Epithelial cell of proximal tubule (primary cell): ENCODE measurements at regions not wholly inside any gene's neighbourhood (a gene's known extent, or its start where the extent isn't known, plus 50 kb on each side); places are given as distances from the start of the nearest gene placed in this dataset.

ENCODE experiments used
- DNase-seq: peaks from one replicate; pipeline ENCODE4 v3.0.0-alpha.2; 2011; ENCODE audit warnings: low read depth
- H3K4me3 ChIP-seq: 2 replicates; pipeline ENCODE4 v1.5.1; 2011; ENCODE audit warnings: low read depth, mild to moderate bottlenecking, low read length
- CTCF ChIP-seq: conservative IDR thresholded peaks from 2 replicates; pipeline ENCODE4 v1.5.1; 2012; ENCODE audit warnings: low read depth, mild to moderate bottlenecking, low read length

- no peak overlapping the region for H3K4me3 ChIP-seq
- TF ChIP-seq CTCF = no peak
- DNase-seq = no peak
Observed at GRCh38 chr7:435630-436366, 83.8 kb downstream of the PDGFA start.

- no peak for TF ChIP-seq CTCF
- no peak overlapping the region for H3K4me3 ChIP-seq
- DNase-seq = no peak
Observed at GRCh38 chr7:436367-437128, 83.1 kb downstream of the PDGFA start.

DNA sequence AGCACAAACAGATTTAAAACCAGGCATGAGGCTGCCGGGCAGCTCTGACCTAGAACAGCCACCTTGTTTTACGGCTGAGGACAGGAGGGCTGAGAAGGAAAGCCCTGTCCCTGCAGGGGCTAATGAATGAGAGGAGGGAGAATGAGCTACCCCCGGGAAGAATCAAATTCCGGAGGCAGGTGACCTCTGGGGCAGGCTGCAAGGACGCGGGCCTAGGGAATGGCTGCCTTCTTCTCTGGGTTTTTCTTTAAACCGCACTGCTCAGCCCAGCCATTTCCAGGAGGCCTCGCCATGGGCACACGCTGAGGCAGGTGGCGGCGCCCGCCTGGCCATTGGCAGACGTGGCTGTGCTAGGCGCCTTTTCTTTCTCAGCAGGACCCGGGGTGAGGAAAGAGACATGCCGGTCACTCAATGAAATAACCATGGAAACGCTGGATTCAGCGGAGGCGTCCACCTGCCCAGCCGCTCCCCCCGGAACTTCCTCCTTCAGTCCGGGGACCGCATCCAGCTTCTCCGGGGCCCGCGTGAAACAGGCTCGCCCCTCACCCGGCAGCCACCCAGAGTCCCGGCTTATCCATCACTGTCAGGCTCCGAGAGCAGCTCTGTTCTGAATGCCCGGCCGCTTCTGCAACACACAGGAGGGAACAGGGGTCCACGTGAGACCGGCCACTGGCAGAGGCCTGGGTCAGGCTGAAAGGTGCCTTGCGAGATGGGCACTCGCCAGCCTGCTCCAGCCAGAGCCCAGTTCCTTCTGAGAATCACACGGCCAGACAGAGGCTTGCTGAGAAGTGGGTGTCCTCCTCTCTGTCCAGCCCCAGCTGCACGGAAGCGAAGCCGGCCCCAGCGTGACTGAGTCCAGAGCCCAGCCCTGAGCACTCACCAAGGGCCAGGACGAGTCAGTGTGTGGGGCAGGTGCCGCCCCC lies 82.1 kb downstream of the PDGFA start:
- no peak overlapping the region for H3K4me3 ChIP-seq
- no peak for DNase-seq
- no peak for TF ChIP-seq CTCF

GRCh38 chr7:438361-438760 lies 81.3 kb downstream of the PDGFA start:
- no peak for DNase-seq
- no peak for TF ChIP-seq CTCF
- H3K4me3 ChIP-seq = no peak overlapping the region

DNA sequence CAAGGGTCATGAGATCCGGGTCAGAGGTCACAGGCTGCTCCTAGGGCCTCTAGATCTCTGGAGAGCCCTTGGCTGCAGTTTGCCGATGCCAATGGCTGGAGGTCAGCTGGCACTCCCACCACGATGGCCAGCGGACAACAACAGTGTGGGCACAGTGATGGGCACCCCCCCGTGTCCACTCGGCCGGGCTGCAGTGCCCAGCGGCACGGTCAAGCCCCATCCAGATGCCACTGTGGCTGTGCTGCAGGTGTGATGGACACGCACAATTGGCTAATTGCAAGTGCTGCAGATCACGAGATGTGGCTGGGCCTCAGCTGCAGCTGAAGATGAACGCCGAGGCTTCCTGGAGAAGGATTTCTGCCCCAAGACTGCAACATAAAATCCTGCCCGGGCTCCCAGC lies 80.7 kb downstream of the PDGFA start:
- no peak for TF ChIP-seq CTCF
- no peak for DNase-seq
- no peak overlapping the region for H3K4me3 ChIP-seq

- DNase-seq = no peak
- no peak for TF ChIP-seq CTCF
- no peak overlapping the region for H3K4me3 ChIP-seq
Observed at GRCh38 chr7:440059-440749, 79.4 kb downstream of the PDGFA start.
